Chondrocyte (in vitro differentiated cells): ENCODE measurements at regions not wholly inside any gene's neighbourhood (a gene's known extent, or its start where the extent isn't known, plus 50 kb on each side); places are given as distances from the start of the nearest gene placed in this dataset.
"Not testable (repeated sequence)": the region's sequence is repeated elsewhere in the genome, so short reads cannot be mapped to it uniquely, and the experiment has no call there.

Experiments
- DNase-seq: peaks from one replicate; pipeline ENCODE4 v3.0.0; 2021; ENCODE audit warnings: mixed read lengths, low spot score
- H3K27ac Mint-ChIP-seq: one replicate; pipeline ENCODE4 v1.8.0; 2021; ENCODE audit warnings: mild to moderate bottlenecking, moderate library complexity, mixed read lengths; ENCODE audit not compliant: unreplicated experiment
- H3K27me3 Mint-ChIP-seq: 2 replicates; pipeline ENCODE4 v1.8.0; 2021; ENCODE audit warnings: low read depth, mixed read lengths
- H3K36me3 Mint-ChIP-seq: 2 replicates; pipeline ENCODE4 v1.8.0; 2021; ENCODE audit warnings: low read depth, mixed read lengths
- H3K4me1 Mint-ChIP-seq: 2 replicates; pipeline ENCODE4 v1.8.0; 2021; ENCODE audit warnings: low read depth, mild to moderate bottlenecking, mixed read lengths
- H3K4me3 Mint-ChIP-seq: one replicate; pipeline ENCODE4 v1.8.0; 2021; ENCODE audit warnings: mild to moderate bottlenecking, moderate library complexity, mixed read lengths; ENCODE audit not compliant: unreplicated experiment
- H3K9me3 Mint-ChIP-seq: 2 replicates; pipeline ENCODE4 v1.8.0; 2021; ENCODE audit warnings: low read depth, mixed read lengths
- TF ChIP-seq, protein P1 (sequence below): fragments of 200-600 bp; sonication (generic); IDR thresholded peaks from 2 replicates; pipeline ENCODE4 v1.5.0; 2021; ENCODE audit warnings: antibody characterized with exemption, mild to moderate bottlenecking, moderate library complexity

- Mint-ChIP-seq H3K36me3 (no peaks in the 10 kb centered on the region), H3K4me3 (no peak overlapping the region), H3K9me3 (no peaks in the 10 kb centered on the region), H3K4me1 (no peaks in the 10 kb centered on the region), H3K27me3 (peaks cover 3% of the 10 kb centered on the region), H3K27ac (no peak overlapping the region)
- no peak for DNase-seq
- TF ChIP-seq, protein P1, sequence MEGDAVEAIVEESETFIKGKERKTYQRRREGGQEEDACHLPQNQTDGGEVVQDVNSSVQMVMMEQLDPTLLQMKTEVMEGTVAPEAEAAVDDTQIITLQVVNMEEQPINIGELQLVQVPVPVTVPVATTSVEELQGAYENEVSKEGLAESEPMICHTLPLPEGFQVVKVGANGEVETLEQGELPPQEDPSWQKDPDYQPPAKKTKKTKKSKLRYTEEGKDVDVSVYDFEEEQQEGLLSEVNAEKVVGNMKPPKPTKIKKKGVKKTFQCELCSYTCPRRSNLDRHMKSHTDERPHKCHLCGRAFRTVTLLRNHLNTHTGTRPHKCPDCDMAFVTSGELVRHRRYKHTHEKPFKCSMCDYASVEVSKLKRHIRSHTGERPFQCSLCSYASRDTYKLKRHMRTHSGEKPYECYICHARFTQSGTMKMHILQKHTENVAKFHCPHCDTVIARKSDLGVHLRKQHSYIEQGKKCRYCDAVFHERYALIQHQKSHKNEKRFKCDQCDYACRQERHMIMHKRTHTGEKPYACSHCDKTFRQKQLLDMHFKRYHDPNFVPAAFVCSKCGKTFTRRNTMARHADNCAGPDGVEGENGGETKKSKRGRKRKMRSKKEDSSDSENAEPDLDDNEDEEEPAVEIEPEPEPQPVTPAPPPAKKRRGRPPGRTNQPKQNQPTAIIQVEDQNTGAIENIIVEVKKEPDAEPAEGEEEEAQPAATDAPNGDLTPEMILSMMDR = no peak
Observed at GRCh38 chr16:22659933-22660332, 149.2 kb downstream of the NPIPB5 start.

GRCh38 chr16:22660441-22661160 is 149.9 kb downstream of the NPIPB5 start:
- Mint-ChIP-seq H3K4me3 (no peak overlapping the region), H3K9me3 (no peaks in the 10 kb centered on the region), H3K27ac (no peak overlapping the region), H3K36me3 (no peaks in the 10 kb centered on the region), H3K27me3 (peaks cover 2% of the 10 kb centered on the region), H3K4me1 (no peaks in the 10 kb centered on the region)
- no peak for DNase-seq
- TF ChIP-seq, protein P1 = no peak

GRCh38 chr16:22661161-22661647 is 150.5 kb downstream of the NPIPB5 start:
- Mint-ChIP-seq H3K4me1 (no peaks in the 10 kb centered on the region), H3K9me3 (no peaks in the 10 kb centered on the region), H3K4me3 (no peak overlapping the region), H3K27ac (no peak overlapping the region), H3K36me3 (no peaks in the 10 kb centered on the region), H3K27me3 (peaks cover 2% of the 10 kb centered on the region)
- TF ChIP-seq, protein P1 = no peak
- DNase-seq = no peak

- H3K27ac Mint-ChIP-seq, DNase-seq, H3K4me3 Mint-ChIP-seq, H3K4me1 Mint-ChIP-seq, H3K36me3 Mint-ChIP-seq, H3K27me3 Mint-ChIP-seq, H3K9me3 Mint-ChIP-seq: not testable (repeated sequence)
Observed at GRCh38 chr16:22662958-22663357, 151.0 kb upstream of the HS3ST2 start.

- peaks cover 4% of the 10 kb centered on the region for H3K27me3 Mint-ChIP-seq
- DNase-seq = no peak
- TF ChIP-seq, protein P1 = no peak
- no peaks in the 10 kb centered on the region for H3K4me1 Mint-ChIP-seq
- H3K4me3 Mint-ChIP-seq = no peak overlapping the region
- H3K27ac Mint-ChIP-seq = no peak overlapping the region
- no peaks in the 10 kb centered on the region for H3K9me3 Mint-ChIP-seq
- no peaks in the 10 kb centered on the region for H3K36me3 Mint-ChIP-seq
Observed at GRCh38 chr16:22663389-22664064, 150.4 kb upstream of the HS3ST2 start.
